Brain microvascular endothelial cell (primary cell): ENCODE measurements at regions not wholly inside any gene's neighbourhood (a gene's known extent, or its start where the extent isn't known, plus 50 kb on each side); places are given as distances from the start of the nearest gene placed in this dataset.
"Not testable (repeated sequence)": the region's sequence is repeated elsewhere in the genome, so short reads cannot be mapped to it uniquely, and the experiment has no call there.

Experiments used
- DNase-seq: peaks from one replicate; pipeline ENCODE4 v3.0.0-alpha.2; 2020
- H3K27ac ChIP-seq: fragments of 250-450 bp; sonication (Bioruptor Pico); 2 replicates; pipeline ENCODE4 v1.5.1; 2020; ENCODE audit warnings: mild to moderate bottlenecking, moderate library complexity
- H3K27me3 ChIP-seq: fragments of 250-450 bp; sonication (Bioruptor Pico); replicated peaks from 2 replicates; pipeline ENCODE4 v1.5.1; 2020; ENCODE audit warnings: mild to moderate bottlenecking
- H3K36me3 ChIP-seq: fragments of 250-450 bp; sonication (Bioruptor Pico); replicated peaks from 2 replicates; pipeline ENCODE4 v1.5.1; 2020; ENCODE audit warnings: mild to moderate bottlenecking
- H3K4me3 ChIP-seq: 2 replicates; pipeline ENCODE4 v1.5.1; 2011; ENCODE audit warnings: low read depth, mild to moderate bottlenecking, control low read depth, low read length, moderate library complexity
- in situ Hi-C: cut with HindIII; loops from 2 replicates; pipeline ENCODE4 v1.10.0; 2017; ENCODE audit warnings: low sequenced_read_pairs, low pct_ligation_motif_present

DNA sequence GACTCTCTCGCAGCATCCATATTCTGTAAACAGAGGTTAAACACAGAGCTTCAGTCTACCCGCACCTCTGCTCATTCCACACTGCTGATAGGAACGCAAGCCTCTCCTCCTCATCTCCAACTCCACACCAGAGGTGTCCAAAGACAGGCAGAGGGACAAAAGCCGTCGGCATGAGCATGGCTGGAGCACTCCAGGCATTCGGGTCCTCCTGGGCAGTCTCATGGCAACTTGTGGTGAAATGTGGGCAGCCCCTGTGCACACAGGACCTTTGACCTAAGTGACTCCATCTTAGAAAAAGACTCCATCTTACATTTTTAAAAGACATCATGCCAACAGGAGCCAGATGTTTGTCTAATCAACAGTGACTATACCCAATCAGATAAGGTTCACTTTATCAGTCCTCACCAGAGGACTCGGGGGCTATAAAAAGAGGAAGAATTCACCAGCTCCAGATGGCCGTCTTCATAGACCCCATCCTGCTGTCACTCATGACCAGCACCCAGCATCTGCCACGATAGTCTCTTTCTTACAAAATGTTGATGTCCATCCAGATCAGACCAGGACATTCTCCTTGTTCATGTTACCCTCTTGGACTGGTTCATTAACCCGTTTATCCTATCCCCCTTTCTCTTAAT, 304.4 kb downstream of the ANAPC1 start:
- DNase-seq, H3K36me3 ChIP-seq, in situ Hi-C loops: not testable (repeated sequence)

DNA sequence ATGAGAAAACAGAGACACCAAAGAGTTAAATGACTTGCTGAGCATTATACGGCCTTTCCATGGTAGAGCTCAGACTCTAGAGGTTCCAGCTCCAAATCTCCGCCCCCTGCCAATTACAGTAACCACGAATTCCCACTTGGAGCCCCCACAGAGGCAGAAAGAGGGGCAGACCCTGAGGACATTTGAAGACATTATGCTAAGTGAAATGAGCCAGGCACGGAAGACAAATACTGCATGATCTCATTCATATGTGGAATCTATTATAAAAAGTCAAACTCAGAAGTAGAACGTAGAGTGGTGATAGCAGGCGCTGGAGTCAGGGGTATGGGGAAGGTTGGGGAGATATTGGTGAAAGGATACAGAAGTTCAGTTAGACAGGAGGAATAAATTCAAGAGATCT, 303.4 kb downstream of the ANAPC1 start:
- H3K36me3 ChIP-seq, in situ Hi-C loops, H3K4me3 ChIP-seq: not testable (repeated sequence)

More for the DNA sequence above, 304.4 kb downstream of the ANAPC1 start:
- H3K4me3 ChIP-seq, H3K27me3 ChIP-seq, H3K27ac ChIP-seq: not testable (repeated sequence)

DNA sequence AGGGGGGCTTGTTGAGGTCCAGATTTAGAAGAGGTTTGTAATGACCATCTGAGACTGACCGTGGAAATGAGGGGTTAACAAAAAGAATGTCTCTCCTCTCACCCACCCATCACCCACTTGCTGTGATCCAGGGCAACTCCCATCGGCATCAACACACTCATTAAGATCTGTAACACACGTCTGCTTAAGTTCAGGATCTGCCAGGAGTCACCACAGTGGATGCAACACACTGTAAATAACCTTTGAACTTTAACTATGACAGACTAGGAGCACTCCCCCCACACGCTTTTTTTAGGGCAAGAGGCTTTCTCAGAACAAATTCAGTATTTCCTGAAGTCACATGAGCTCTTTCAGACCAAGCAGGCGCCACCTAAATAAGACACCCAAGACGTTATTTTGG, 301.9 kb downstream of the ANAPC1 start:
- H3K36me3 ChIP-seq, H3K4me3 ChIP-seq, H3K27me3 ChIP-seq, in situ Hi-C loops, DNase-seq, H3K27ac ChIP-seq: not testable (repeated sequence)

More for the DNA sequence above, 303.4 kb downstream of the ANAPC1 start:
- not testable (repeated sequence) for DNase-seq, H3K27ac ChIP-seq, H3K27me3 ChIP-seq

DNA sequence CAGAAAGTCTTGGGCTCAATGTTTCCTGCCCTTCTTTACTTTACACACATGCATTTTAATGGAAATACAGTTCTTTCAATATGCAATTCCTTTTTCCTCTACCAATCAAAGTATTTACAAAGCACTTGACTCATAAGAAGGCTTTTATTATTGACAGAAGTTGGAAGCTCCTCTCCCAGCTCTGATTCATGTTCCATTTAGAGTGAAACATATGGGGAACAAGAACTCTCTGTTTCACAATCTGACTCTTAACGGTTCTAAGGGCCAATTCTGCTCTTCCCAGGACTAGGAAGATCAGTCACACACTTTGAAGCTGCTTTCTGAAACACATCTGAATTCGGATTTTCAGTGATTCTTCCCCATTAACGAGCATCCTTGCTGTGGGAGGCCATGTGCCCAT, 300.5 kb downstream of the ANAPC1 start:
- DNase-seq, H3K36me3 ChIP-seq, in situ Hi-C loops: not testable (repeated sequence)

DNA sequence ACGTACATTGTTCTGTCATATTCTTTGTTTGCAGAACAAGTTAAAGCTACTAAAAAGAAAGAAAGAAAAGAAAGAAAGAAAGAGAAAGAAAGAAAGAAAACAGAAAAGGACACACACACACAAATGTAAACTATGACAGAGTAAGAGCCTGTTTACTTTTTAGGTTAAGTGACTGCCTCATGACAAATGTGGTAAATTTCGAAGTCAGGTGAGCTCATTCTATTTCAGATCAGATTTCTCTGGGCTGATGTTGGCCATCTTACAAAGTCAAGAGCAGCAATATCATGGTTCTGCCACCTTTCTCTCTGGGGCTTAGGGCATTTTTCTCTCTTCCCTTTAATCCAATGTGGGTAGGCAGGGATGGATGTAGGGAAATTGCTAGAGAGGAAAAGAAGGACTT, 299.5 kb downstream of the ANAPC1 start:
- H3K36me3 ChIP-seq, in situ Hi-C loops, H3K27ac ChIP-seq, H3K27me3 ChIP-seq, H3K4me3 ChIP-seq, DNase-seq: not testable (repeated sequence)

More for the DNA sequence above, 300.5 kb downstream of the ANAPC1 start:
- H3K27me3 ChIP-seq, H3K4me3 ChIP-seq, H3K27ac ChIP-seq: not testable (repeated sequence)

DNA sequence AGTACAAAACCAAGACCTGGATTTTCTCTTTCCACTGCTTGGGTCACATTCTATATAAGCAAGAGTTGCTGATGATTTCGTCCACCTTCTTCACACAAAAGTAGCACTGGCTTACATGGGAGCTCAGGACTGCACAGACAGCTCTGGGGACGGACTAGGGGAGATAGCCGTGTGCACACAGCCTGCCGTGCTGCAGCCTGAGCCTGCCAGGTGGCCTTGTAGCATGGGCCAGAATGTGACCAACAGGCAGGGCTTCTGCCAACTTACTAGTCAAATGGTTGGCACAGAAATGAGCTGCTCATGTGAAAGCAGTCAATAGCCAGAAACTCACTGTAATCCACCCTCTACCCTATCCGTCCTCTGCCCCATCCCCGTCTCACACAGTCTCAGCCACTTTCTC, 299.0 kb downstream of the ANAPC1 start:
- in situ Hi-C loops, DNase-seq: not testable (repeated sequence)

DNA sequence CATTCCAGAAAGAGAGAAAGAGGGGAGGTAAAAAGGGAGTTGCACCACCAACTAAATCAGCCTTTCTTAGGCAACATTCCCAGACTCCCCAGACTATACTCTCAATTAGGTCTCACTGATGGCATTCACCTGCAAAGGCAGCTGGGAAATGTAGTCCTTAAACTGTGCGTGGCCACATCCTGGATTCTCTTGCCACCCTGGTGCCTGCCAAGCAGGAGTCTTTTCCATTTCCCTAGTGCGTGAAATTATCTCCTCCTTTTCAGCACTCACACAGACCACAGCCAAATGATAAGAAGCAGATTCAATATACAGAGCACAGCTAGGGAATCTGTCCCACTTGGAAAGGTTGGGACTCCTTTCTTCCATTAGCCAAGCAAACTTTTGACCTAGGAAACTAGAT, 298.0 kb downstream of the ANAPC1 start:
- H3K27me3 ChIP-seq, DNase-seq, H3K36me3 ChIP-seq, H3K27ac ChIP-seq, in situ Hi-C loops, H3K4me3 ChIP-seq: not testable (repeated sequence)

More for the DNA sequence above, 299.0 kb downstream of the ANAPC1 start:
- not testable (repeated sequence) for H3K27me3 ChIP-seq, H3K4me3 ChIP-seq, H3K36me3 ChIP-seq, H3K27ac ChIP-seq

DNA sequence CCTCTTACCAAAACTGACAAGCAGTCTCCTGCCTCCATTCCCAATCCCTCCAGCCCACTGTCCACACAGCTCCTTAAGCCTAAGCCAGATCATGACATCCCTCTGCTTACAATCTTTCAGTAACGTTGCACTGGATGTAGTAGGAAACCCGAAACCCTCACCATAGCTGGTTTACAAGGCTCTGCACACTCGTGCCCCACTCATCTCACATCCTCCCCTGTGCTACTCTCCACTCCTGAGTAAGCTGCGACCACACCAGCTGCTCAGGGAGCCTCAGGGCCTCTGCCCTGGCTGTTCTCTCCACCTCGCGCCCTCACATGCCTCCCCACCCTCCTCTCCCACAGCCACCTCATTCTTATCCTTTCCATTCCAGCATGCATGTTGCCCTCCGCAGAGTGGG, 288.9 kb downstream of the ANAPC1 start:
- DNase-seq, H3K36me3 ChIP-seq, H3K27ac ChIP-seq, in situ Hi-C loops, H3K4me3 ChIP-seq, H3K27me3 ChIP-seq: not testable (repeated sequence)

DNA sequence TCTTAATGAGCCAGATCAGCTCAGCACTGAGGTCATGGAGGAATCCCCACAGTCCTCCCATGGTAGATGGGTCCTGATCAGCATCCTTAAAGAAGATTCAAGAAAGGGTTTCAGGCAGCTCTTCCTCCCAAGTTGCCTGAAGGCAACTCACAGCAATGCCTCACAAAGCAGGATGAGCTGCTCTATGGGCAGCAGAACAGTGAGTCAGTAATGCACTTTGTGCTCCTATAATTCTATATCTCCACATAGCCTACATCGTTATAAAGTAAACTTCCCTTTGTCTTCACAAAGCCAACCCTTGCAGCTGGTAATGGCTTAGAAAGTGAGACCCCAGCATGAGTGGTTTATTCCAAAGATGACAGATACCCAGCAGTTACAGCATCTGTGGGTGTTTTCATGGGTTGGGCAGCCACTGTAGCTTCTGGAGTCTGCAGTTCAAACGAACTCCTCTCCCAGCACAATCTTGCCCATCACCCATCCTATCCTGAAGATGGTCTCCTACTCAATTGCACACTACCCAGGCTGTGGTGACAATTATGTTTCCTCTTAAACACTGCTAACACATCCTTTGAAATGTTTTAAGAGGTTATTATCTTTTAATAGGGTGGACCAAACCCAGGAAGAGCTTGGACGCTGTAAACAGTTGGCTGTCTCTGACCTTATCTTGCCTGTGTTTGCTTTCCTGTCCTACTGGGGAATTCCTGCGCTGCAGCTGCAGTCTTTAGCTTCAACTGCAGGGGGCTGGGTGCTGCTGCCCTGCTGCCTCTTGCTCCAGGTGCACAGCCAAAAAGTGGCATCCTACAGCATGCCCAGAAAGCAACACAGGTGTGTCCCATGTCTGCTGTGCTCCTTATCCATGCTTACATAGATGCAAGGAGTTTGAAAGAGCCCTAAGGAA, 286.9 kb downstream of the ANAPC1 start:
- in situ Hi-C loops, H3K4me3 ChIP-seq, H3K27me3 ChIP-seq, H3K36me3 ChIP-seq, H3K27ac ChIP-seq, DNase-seq: not testable (repeated sequence)

DNA sequence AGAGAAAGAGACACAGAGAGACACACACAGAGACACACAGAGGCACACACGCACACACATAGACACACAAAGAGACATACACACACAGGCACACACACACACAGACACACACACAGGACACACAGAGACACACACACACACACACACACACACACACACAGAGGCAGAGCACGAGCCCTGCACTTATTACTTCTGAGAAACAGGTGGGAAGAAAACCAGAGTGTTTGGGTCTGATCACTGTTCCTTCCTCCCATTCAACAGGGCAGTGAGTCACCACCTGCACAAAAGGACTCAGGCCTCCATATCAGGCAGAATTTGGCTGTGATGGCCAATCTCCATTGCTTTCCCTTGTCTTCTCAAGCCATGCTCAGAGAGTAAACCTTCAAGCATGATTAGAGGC, 285.0 kb downstream of the ANAPC1 start:
- in situ Hi-C loops, DNase-seq, H3K27ac ChIP-seq, H3K27me3 ChIP-seq, H3K4me3 ChIP-seq, H3K36me3 ChIP-seq: not testable (repeated sequence)

DNA sequence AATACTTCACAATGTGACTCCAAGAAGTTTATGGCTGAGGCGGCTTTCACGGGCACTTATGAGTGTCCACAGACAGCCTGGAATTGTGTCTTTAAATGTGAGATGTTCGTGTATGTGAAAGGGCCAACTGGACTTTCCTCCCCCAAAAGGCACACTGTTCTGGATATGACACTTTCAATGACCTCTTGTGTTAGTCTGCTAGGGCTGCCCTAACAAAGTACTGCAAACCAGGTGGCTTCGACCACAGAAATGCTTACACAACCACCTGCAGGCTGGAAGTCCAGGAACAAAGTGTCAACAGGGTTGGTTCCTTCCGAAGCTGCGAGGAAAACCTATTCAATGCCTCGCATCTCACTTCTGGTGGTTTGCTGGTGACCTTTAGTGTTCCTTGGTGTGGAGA, 281.7 kb downstream of the ANAPC1 start:
- H3K27ac ChIP-seq, H3K4me3 ChIP-seq, in situ Hi-C loops, H3K27me3 ChIP-seq, H3K36me3 ChIP-seq, DNase-seq: not testable (repeated sequence)

DNA sequence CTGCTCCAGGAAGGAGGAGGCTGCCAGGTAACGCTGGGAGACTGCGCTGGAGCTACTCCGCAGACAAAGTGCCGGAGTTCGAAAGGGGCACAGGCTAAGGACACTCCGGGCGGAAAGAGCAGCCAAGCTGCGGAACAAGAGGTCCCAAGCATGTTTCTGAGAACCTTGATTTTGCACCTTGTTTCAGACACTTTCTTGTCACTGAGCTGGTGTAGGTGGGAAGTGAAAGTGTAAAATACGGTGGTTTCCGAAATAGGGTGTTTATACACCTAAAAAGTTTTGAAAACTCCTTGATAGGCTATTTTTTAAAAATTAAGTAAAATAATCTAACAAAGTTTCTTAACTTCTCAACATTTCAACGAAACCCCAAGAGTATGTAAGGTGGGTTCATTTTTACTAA, 278.2 kb downstream of the ANAPC1 start:
- in situ Hi-C loops, H3K36me3 ChIP-seq, DNase-seq: not testable (repeated sequence)

DNA sequence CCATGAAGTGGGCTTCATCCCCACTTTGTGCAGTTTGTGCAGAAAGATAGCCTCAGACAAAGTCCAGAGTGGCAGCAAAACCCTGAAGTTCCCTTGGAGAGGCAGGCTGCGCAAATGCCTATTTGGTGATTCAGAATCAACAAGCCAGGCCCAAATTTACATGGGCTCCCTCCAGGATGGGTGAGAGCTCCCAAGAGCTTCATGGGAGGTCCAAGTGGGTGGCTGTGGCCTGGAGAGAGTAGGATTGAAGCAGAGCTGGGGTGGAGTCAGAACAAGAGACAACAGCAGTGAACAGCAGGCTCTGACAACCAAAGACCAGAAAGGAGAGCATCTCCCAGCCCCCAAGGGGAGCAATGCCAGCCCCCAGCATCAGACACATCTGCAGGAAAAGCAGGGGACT, 277.4 kb downstream of the ANAPC1 start:
- H3K27ac ChIP-seq, H3K4me3 ChIP-seq, in situ Hi-C loops, H3K27me3 ChIP-seq, H3K36me3 ChIP-seq, DNase-seq: not testable (repeated sequence)

More for the DNA sequence above, 278.2 kb downstream of the ANAPC1 start:
- not testable (repeated sequence) for H3K27me3 ChIP-seq, H3K27ac ChIP-seq, H3K4me3 ChIP-seq

DNA sequence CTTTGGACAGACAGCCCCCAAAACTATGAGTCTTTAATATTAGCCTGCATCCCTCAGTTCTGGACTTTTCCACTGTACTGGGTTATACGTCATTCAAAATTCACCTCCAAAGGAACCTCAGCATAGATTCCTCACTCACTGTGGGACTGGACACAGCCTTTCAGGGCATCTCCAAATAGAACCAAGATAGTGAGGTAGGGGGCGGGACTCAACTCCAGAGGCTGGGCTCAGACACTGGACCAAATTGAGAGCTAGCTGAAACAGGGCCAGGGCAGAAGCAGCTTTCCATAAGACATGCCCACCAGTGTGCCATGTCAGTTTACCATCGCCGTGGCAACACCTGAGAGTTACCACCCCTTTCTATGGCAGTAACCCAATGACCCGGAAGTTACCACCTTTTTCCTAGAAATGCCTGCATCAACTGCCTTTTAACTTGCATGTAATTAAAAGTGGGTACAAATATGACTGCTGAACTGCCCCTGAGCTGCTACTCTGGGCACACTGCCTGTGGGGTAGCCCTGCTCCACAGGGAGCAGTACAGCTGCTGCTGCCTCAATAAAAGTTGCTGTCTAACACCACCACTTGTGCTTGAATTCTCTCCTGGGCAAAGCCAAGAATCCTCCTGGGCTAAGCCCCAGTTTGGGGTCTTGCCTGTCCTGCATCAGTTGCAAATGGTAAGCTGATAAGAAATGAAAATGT, 274.7 kb downstream of the ANAPC1 start:
- H3K27me3 ChIP-seq, H3K4me3 ChIP-seq, DNase-seq, H3K36me3 ChIP-seq, H3K27ac ChIP-seq, in situ Hi-C loops: not testable (repeated sequence)
